Mesendoderm (in vitro differentiated cells): ENCODE measurements at regions not wholly inside any gene's neighbourhood (a gene's known extent, or its start where the extent isn't known, plus 50 kb on each side); places are given as distances from the start of the nearest gene placed in this dataset.

Experiments used
- DNase-seq: peaks from one replicate; pipeline ENCODE4 v3.0.0; 2013
- H2AK5ac ChIP-seq: 2 replicates; pipeline ENCODE4 v1.6.1; 2013; ENCODE audit warnings: low read length, inconsistent platforms
- H2BK120ac ChIP-seq: 2 replicates; pipeline ENCODE4 v1.6.1; 2013; ENCODE audit warnings: low read depth, mild to moderate bottlenecking, low read length, moderate library complexity, mixed read lengths
- H2BK15ac ChIP-seq: replicated peaks from 2 replicates; pipeline ENCODE4 v1.6.1; 2013; ENCODE audit warnings: low read depth, mild to moderate bottlenecking, moderate library complexity
- H2BK5ac ChIP-seq: 2 replicates; pipeline ENCODE4 v1.6.1; 2013; ENCODE audit warnings: low read length, inconsistent platforms
- H3K18ac ChIP-seq: 2 replicates; pipeline ENCODE4 v1.6.1; 2013; ENCODE audit warnings: mild to moderate bottlenecking, low read length, mixed read lengths
- H3K23ac ChIP-seq: one replicate; pipeline ENCODE4 v1.6.1; 2013; ENCODE audit warnings: low read length
- H3K27ac ChIP-seq: 2 replicates; pipeline ENCODE4 v1.5.1; 2013; ENCODE audit warnings: low read depth, mild to moderate bottlenecking, inconsistent platforms, low read length, moderate library complexity
- H3K27me3 ChIP-seq: 2 replicates; pipeline ENCODE4 v1.6.1; 2013; ENCODE audit warnings: low read length, control low read depth, mild to moderate bottlenecking, inconsistent platforms; ENCODE audit not compliant: insufficient read depth, poor library complexity
- H3K36me3 ChIP-seq: 2 replicates; pipeline ENCODE4 v1.6.1; 2013; ENCODE audit warnings: low read length, inconsistent platforms; ENCODE audit not compliant: control insufficient read depth, insufficient read depth
- H3K4ac ChIP-seq: one replicate; pipeline ENCODE4 v1.6.1; 2013; ENCODE audit warnings: low read depth, mild to moderate bottlenecking, low read length, moderate library complexity
- H3K4me1 ChIP-seq: 2 replicates; pipeline ENCODE4 v1.6.1; 2013; ENCODE audit warnings: low read depth, low read length, inconsistent platforms; ENCODE audit not compliant: control insufficient read depth
- H3K4me2 ChIP-seq: 2 replicates; pipeline ENCODE4 v1.6.1; 2013; ENCODE audit warnings: low read length
- H3K4me3 ChIP-seq: 2 replicates; pipeline ENCODE4 v1.5.1; 2013; ENCODE audit warnings: mild to moderate bottlenecking, low read length
- H3K56ac ChIP-seq: one replicate; pipeline ENCODE4 v1.6.1; 2013; ENCODE audit warnings: low read length
- H3K79me1 ChIP-seq: 2 replicates; pipeline ENCODE4 v1.6.1; 2013; ENCODE audit warnings: low read length, inconsistent platforms
- H3K79me2 ChIP-seq: 2 replicates; pipeline ENCODE4 v1.6.1; 2013; ENCODE audit warnings: mild to moderate bottlenecking, low read length; ENCODE audit not compliant: control insufficient read depth, insufficient read depth
- H3K9ac ChIP-seq: 2 replicates; pipeline ENCODE4 v1.6.1; 2013; ENCODE audit warnings: low read length, inconsistent platforms
- H4K5ac ChIP-seq: one replicate; pipeline ENCODE4 v1.6.1; 2013; ENCODE audit warnings: low read length
- H4K8ac ChIP-seq: one replicate; pipeline ENCODE4 v1.6.1; 2013; ENCODE audit warnings: low read depth, mild to moderate bottlenecking, control low read depth, low read length, moderate library complexity
- WGBS: extraction: QIAGEN DNeasy Blood & Tissue Kit; methylation state at CpG from one replicate; pipeline ENCODE4 v1.1.7; 2013; ENCODE audit warnings: low lambda C conversion rate, missing lambda C conversion rate; ENCODE audit not compliant: insufficient coverage; ENCODE audit errors: extremely low coverage; 5-methylcytosine and 5-hydroxymethylcytosine counted together

DNA sequence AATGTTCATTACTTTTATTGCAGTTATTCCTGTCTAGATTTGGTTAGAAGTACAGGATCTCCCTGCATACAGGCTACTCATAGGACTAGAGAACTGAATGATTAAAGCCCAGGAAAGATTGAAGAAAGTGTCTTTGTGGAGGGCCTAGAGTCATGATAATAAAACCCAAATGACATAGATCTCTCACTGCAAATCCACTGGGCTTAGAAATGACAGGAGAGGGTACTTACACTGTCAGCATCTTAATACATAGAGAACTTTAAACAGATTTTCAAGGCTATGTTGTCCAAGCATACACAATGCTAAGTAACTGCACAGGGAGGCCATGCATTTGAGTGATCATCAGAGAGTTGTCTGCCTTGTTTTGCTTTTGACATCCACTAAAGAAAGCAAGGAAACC, 383.8 kb upstream of the MAP3K7 start:
- Histone ChIP-seq H3K23ac (no peak overlapping the region), H4K5ac (no peak overlapping the region), H3K79me2 (no peaks in the 10 kb centered on the region), H3K4me1 (no peaks in the 10 kb centered on the region), H3K4ac (no peak overlapping the region), H3K56ac (no peak overlapping the region), H3K4me2 (no peak overlapping the region), H3K27ac (no peak overlapping the region), H3K9ac (no peak overlapping the region), H3K36me3 (no peaks in the 10 kb centered on the region), H2BK120ac (no peak overlapping the region), H2BK15ac (no peak overlapping the region), H2AK5ac (no peak overlapping the region), H3K4me3 (no peak overlapping the region), H2BK5ac (no peak overlapping the region), H3K18ac (no peak overlapping the region), H4K8ac (no peak overlapping the region), H3K79me1 (no peaks in the 10 kb centered on the region), H3K27me3 (peaks cover 2% of the 10 kb centered on the region)
- no peak for DNase-seq

DNA sequence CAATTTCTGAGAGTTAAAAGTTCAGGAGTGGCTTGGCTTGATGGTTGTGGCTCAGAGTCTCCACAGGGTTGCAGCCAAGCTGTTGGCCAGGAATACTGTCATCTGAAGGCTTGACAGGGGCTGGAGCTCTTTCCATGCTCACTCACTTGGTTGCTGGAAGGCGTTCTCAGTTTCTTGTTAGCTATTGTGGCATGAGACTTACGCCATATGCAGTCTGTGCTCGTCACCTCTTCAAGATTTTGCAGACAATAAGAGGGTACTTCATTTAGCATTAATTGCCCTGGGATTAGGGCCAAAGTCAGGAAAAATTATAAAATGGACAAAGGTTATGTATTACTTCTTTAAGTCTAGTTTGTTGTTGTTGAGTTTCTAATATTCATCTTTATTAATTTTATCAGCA, 380.6 kb upstream of the MAP3K7 start:
- no peak overlapping the region for H3K9ac ChIP-seq
- H3K4ac ChIP-seq: no peak overlapping the region
- H3K36me3 ChIP-seq: no peaks in the 10 kb centered on the region
- H3K18ac ChIP-seq: no peak overlapping the region
- H2BK120ac ChIP-seq: no peak overlapping the region
- WGBS: no CpG with 5 or more reads among the region's 3 CpGs
- H2BK15ac ChIP-seq: no peak overlapping the region
- H2AK5ac ChIP-seq: no peak overlapping the region
- H3K56ac ChIP-seq: no peak overlapping the region
- H3K23ac ChIP-seq: no peak overlapping the region
- no peak overlapping the region for H3K4me2 ChIP-seq
- DNase-seq: no peak
- no peak overlapping the region for H4K8ac ChIP-seq
- no peak overlapping the region for H4K5ac ChIP-seq
- H3K79me1 ChIP-seq: no peaks in the 10 kb centered on the region
- H2BK5ac ChIP-seq: no peak overlapping the region
- H3K4me1 ChIP-seq: no peaks in the 10 kb centered on the region
- H3K79me2 ChIP-seq: no peaks in the 10 kb centered on the region
- H3K27ac ChIP-seq: no peak overlapping the region
- H3K27me3 ChIP-seq: no peaks in the 10 kb centered on the region
- no peak overlapping the region for H3K4me3 ChIP-seq

DNA sequence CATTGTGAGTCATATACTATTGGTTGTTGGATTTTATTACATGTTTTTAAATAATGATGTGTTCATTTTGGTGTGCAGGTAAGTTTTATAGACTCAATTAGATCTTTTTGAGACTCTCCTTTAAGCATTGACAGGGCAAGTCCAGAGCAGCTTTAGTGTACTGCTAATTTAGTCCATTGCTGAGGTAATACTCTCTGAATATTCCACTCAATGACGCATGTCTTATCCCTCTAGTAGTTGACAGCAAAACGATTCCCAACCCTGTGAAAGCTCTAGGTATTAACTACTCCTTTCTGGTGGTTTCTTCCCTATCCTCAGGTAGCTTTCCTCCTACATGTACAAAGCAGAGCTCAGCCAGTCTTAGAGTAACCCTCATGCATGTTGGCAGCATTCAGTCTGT, 373.5 kb upstream of the MAP3K7 start:
- H3K4me3 ChIP-seq: no peak overlapping the region
- H3K79me2 ChIP-seq: no peaks in the 10 kb centered on the region
- no peaks in the 10 kb centered on the region for H3K4me1 ChIP-seq
- no peak overlapping the region for H3K9ac ChIP-seq
- H3K79me1 ChIP-seq: no peaks in the 10 kb centered on the region
- H3K36me3 ChIP-seq: no peaks in the 10 kb centered on the region
- WGBS: no CpG with 5 or more reads among the region's 2 CpGs
- no peak overlapping the region for H3K56ac ChIP-seq
- H3K27me3 ChIP-seq: no peaks in the 10 kb centered on the region
- DNase-seq: no peak
- H4K8ac ChIP-seq: no peak overlapping the region
- H3K18ac ChIP-seq: no peak overlapping the region
- H4K5ac ChIP-seq: no peak overlapping the region
- no peak overlapping the region for H3K4me2 ChIP-seq
- no peak overlapping the region for H2BK15ac ChIP-seq
- no peak overlapping the region for H3K23ac ChIP-seq
- H2BK5ac ChIP-seq: no peak overlapping the region
- H3K4ac ChIP-seq: no peak overlapping the region
- no peak overlapping the region for H2BK120ac ChIP-seq
- no peak overlapping the region for H3K27ac ChIP-seq
- no peak overlapping the region for H2AK5ac ChIP-seq

DNA sequence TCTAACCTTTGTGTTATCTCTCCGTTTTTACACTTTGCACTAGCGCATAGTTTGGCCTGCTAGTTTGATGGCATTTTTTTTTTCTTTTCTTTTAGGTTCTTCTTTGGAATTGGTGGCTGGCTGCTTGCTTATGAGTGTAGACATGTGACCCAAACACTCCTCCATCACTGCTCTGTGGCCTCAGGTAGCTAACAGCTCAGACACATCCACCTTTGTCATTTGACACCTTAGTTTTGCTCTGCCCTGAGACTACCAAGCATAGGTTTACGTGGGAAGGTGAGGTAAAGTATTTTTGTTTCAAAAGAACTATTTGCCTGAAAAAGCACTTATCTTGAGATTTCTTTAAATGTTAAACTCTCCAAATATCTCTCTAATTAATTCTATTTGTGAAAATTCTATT, 368.4 kb upstream of the MAP3K7 start:
- no peak overlapping the region for H3K23ac ChIP-seq

DNA sequence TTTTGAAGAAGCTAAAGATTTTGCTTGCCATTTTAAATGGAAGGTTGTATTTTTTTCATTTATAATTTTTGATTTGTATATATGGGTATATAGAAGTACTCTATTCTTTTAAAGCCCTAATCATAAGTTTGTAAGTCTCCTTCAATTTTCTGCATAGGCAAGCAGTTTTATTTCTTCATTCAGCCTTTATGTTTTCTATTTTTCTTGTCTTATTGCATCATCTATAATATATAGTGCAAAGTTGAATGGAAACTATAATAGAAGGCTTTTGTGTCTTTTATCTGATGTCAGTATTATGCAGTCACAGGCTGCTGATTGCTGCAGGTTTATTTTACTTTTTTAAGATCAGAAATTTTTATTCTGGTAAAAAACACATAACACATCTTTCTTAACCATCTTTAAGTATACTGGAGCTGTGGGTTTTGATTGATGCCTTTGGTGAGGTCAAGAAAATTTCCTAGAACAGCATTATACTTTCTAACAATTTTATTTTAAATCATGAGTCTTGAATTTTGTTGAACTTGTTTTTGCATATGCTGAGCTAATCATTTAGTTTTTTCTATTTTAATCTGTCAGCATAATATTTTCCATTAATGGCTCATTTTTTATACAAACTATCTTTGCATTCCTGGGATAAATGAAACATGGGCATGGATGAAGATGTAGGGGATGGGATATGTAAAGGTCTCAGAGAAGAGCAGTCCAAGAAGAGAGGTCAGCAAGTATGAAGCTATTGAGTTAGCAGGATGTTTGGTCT, 366.7 kb upstream of the MAP3K7 start:
- H3K79me2 ChIP-seq: no peaks in the 10 kb centered on the region
- no peak overlapping the region for H3K4me3 ChIP-seq
- DNase-seq: no peak
- H3K4me2 ChIP-seq: no peak overlapping the region
- H3K27me3 ChIP-seq: no peaks in the 10 kb centered on the region
- H3K79me1 ChIP-seq: no peaks in the 10 kb centered on the region
- H3K18ac ChIP-seq: no peak overlapping the region
- no peak overlapping the region for H3K27ac ChIP-seq
- H3K56ac ChIP-seq: no peak overlapping the region
- H2AK5ac ChIP-seq: no peak overlapping the region
- H3K23ac ChIP-seq: no peak overlapping the region
- H4K5ac ChIP-seq: no peak overlapping the region
- no peak overlapping the region for H2BK120ac ChIP-seq
- no peaks in the 10 kb centered on the region for H3K4me1 ChIP-seq
- H3K9ac ChIP-seq: no peak overlapping the region
- no peak overlapping the region for H2BK15ac ChIP-seq
- no peak overlapping the region for H3K4ac ChIP-seq
- H3K36me3 ChIP-seq: no peaks in the 10 kb centered on the region
- no peak overlapping the region for H4K8ac ChIP-seq
- no peak overlapping the region for H2BK5ac ChIP-seq

More for the DNA sequence above, 368.4 kb upstream of the MAP3K7 start:
- WGBS: no CpG with 5 or more reads among the region's 3 CpGs
- Histone ChIP-seq H3K9ac (no peak overlapping the region), H3K79me2 (no peaks in the 10 kb centered on the region), H2AK5ac (no peak overlapping the region), H3K4me3 (no peak overlapping the region), H2BK120ac (no peak overlapping the region), H3K4me2 (no peak overlapping the region), H2BK15ac (no peak overlapping the region), H3K4ac (no peak overlapping the region), H3K36me3 (no peaks in the 10 kb centered on the region), H3K27ac (no peak overlapping the region), H3K27me3 (no peaks in the 10 kb centered on the region), H3K18ac (no peak overlapping the region), H4K8ac (no peak overlapping the region), H2BK5ac (no peak overlapping the region), H4K5ac (no peak overlapping the region), H3K56ac (no peak overlapping the region), H3K79me1 (no peaks in the 10 kb centered on the region), H3K4me1 (no peaks in the 10 kb centered on the region)
- DNase-seq: no peak

DNA sequence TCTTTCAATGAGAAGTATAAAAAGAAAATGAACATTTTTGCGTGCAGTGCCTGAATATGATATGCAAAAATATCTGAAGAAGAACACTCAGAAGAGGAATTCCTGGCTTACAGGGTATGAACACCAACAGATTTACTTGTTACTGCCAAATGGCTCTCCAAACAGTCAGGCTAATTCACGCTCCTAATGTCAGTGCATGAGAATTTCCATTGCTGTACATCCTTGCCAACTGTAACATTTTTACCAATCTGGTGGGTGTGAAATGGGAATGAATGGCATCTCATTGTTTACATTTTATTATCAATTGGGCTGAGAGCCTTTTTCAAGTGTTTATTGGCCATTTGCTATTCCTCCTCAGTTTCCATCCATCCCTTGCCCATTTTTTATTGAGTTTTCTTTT, 365.3 kb upstream of the MAP3K7 start:
- no CpG with 5 or more reads among the region's 2 CpGs for WGBS

More for the DNA sequence above, 365.3 kb upstream of the MAP3K7 start:
- Histone ChIP-seq H3K4me1 (no peaks in the 10 kb centered on the region), H4K5ac (no peak overlapping the region), H2BK120ac (no peak overlapping the region), H3K4ac (no peak overlapping the region), H2BK15ac (no peak overlapping the region), H3K27me3 (no peaks in the 10 kb centered on the region), H3K79me2 (no peaks in the 10 kb centered on the region), H3K27ac (no peak overlapping the region), H3K4me2 (no peak overlapping the region), H3K18ac (no peak overlapping the region), H3K79me1 (no peaks in the 10 kb centered on the region), H2AK5ac (no peak overlapping the region), H3K4me3 (no peak overlapping the region), H3K23ac (no peak overlapping the region), H3K36me3 (no peaks in the 10 kb centered on the region), H2BK5ac (no peak overlapping the region), H3K56ac (no peak overlapping the region), H3K9ac (no peak overlapping the region), H4K8ac (no peak overlapping the region)
- no peak for DNase-seq
